ENCODE measurements at regions not wholly inside any gene's neighbourhood (a gene's known extent, or its start where the extent isn't known, plus 50 kb on each side); places are given as distances from the start of the nearest gene placed in this dataset.
A peak's percentile ranks its signal among the peaks of the same experiment; 100 is the strongest.
"Not testable (repeated sequence)": the region's sequence is repeated elsewhere in the genome, so short reads cannot be mapped to it uniquely, and the experiment has no call there.

GRCh38 chr3:8317661-8318649 is 183.7 kb upstream of the LMCD1 start:
- no peak for DNase-seq

GRCh38 chr3:8319935-8320634 is 181.5 kb upstream of the LMCD1 start:
- peak; percentile 13 for DNase-seq

DNA sequence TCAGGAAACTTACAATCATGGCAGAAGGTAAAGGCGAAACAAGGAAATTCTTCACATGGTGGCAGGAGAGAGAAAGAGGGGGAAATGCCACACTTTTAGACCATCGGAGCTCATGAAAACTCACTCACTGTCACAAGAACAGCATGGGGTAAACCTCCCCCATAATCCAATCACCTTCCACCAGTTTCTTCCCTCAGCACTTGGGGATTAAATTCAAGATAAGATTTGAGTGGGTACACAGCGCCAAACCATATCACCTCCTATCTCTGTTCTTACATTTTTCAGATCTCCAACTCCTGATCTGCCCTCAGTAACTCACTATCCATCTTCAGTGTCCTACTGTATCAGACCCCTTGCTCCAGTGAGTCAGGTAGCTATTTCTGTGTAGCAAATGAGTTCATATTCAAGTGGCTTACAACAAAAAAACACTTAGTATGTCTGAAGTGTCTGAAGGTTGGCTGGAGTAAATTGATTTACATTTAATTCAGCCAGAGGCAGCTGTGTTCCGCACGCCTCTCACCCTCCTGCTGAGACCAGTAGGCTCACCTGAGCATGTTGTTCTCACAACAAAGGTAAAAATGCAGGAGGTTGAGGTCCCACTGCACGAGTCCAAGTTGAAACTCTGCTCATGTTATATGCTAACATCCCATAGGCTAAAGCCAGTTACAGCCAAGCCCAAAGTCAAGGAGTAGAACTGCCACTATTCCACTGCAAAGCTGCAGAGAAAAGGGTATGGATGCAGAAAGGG is 180.7 kb upstream of the LMCD1 start:
- no peak for DNase-seq

DNA sequence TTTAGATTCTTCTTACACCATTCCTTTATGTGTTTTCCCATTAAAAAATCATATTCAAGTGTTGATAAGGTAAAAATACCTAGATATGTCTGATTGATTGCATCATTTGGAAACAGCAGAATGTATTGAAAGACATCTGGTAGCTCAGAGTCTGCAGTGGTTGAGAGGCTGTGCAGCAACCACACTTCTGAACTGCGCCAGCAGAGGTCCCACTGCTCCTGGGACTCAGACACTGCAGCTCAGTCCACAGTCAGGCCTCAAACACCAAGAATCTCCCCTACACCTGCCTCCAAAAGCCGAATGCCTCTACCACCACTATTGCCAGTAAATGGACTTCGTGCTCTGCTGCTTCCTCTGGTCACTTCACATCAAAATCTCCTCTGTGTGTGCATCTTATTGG is 176.9 kb upstream of the LMCD1 start:
- DNase-seq, result peak; percentile 82

DNA sequence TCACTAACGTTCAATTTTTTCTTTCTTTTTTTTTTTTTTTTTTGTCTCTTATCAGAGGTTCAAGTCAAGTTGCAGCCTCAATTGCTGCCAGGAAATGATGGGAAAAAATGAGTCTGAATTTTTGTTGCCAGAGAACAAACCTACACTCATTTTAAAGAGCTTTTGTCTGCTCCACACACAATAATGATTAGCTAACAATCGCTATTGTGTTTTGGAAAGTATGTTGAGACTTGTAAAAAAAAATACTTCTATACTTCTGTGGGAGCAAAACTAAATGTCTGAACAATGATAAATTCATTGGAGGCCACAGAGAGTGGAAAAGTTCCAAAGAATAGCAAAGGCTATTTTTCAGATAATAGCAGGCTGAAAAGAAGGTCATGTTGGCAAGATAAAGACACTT is 176.3 kb upstream of the LMCD1 start:
- DNase-seq, result no peak

DNA sequence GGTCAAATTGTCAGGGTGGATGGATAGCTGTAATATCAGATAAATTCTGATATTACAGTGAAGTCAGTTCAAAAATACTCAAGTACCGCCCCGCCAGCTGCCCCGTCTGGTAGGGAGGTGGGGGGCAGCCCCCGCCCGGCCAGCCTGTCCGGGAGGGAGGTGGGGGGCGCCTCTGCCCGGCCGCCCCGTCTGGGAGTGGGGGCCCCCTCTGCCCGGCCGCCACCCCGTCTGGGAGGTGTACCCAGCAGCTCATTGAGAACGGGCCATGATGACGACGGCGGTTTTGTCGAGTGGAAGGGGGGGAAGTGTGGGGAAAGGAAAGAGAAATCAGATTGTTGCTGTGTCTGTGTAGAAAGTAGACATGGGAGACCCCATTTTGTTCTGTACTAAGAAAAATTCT is 175.8 kb upstream of the LMCD1 start:
- DNase-seq, result not testable (repeated sequence)

DNA sequence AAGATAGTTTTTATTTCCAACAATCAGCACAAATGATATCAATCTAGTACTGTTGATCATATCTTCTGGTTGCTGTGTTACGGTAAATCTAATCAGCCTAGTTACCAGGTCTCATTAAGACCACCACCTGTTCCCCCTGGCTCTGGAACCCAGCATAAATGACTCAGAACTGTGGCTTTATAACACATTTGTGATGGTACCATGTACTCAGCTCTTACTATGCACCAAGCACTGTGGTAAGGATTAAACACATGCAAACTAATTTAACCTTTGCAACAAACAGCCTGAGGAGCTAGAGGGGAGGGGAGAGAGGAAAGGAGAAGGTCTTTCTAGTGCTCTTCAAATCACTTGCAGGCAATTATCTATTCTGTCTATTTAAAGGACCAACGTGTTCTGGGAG is 173.9 kb upstream of the LMCD1 start:
- no peak for DNase-seq

- DNase-seq, result peak; percentile 36
Observed at GRCh38 chr3:8328967-8329366, 172.7 kb upstream of the LMCD1 start.

DNA sequence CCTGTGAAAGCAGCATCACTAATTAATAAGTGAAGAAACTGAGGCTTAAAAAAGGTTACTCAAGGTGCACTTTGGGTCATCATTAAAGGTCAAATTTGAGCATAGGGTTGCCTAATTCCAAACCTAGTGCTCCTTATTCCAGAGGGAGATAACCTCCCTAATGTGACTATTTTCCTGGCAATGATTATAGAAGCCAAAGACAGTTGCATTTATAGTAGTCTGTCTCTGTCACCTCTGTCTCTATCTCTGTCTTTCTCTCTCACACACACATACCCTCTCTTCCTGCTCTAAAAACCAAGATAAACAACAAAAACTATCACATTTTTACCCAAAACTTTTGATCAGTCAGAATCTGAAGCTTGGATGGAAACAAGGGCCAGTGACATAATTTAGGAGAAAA is 172.0 kb upstream of the LMCD1 start:
- no peak for DNase-seq

DNA sequence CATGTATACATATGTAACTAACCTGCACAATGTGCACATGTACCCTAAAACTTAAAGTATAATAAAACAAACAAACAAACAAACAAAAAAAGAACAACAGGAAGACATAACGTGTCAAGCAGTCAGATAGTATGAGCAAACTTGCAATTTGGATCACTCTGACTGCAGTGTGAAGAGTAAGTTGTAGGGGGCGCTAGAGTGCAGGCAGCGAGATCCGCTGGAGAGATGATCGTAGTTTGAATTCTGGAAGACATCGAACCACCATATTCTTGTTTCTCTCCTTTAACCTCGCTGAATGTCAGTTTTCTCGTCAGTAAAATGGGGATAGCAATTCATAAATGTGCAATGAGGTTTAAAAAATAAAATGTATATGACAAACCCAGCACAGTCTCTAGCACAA is 165.2 kb upstream of the LMCD1 start:
- DNase-seq, result no peak

DNA sequence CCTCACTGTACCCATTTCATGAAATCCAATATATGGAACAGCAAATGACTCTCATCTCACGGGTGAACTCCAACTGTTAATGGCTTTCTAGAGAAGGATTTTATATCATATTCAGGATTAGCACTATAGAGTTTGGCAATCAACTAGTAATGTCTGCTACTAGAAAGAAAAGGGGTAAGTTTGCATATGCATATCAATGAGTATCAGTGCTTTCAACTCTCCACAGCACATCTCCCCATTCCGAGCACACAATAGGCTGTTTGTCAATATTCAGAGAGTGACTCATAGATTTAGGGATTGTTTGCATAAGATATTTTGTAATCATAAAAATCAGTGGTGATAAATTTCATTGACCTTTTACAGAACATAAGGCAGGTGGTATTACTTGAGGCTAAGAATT is 163.2 kb upstream of the LMCD1 start:
- no peak for DNase-seq

- peak; percentile 68 for DNase-seq
Observed at GRCh38 chr3:8341821-8342247, 159.8 kb upstream of the LMCD1 start.

DNA sequence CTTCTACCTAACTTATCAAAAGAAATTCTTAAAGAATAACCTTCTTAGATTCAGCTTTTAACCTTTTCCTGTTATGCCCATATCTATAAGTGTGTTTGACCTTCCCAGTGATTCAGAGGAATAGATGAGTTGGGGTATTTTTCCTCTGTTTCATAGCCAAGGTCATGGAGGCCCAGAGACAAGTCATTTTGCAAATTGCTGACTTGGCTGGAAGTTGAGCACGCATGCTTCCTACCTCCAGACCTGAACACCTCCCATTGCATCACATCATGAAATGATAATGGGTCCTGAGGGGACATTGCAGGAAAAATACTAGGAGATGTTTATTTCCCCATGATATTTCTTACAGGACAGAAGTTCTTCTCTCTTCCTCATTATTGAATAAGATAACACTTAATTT is 158.6 kb upstream of the LMCD1 start:
- no peak for DNase-seq

GRCh38 chr3:8345398-8345797 is 156.2 kb upstream of the LMCD1 start:
- peak; percentile 60 for DNase-seq

DNA sequence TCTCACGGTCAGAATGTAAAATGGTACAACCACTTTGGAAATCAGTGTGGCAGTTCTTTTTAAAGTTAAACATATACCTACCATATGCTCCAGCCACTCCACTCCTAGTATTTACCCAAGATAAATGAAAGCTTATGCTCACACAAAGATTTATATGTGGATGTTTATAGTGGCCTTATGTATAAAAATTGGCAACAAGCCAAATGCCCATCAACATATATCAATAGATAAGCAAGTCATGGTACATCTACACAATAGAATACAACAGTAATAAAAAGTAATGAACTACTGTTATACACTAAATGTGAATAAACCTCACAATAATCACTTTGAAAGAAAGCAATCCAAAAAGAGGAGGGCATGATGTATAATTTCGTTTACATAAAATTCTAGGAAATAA is 153.5 kb upstream of the LMCD1 start:
- no peak for DNase-seq

GRCh38 chr3:8352475-8352874 is 149.1 kb upstream of the LMCD1 start:
- DNase-seq, result peak; percentile 28

GRCh38 chr3:8353364-8353763 is 148.3 kb upstream of the LMCD1 start:
- DNase-seq, result no peak

- no peak for DNase-seq
Observed at GRCh38 chr3:8355346-8355745, 146.3 kb upstream of the LMCD1 start.

DNA sequence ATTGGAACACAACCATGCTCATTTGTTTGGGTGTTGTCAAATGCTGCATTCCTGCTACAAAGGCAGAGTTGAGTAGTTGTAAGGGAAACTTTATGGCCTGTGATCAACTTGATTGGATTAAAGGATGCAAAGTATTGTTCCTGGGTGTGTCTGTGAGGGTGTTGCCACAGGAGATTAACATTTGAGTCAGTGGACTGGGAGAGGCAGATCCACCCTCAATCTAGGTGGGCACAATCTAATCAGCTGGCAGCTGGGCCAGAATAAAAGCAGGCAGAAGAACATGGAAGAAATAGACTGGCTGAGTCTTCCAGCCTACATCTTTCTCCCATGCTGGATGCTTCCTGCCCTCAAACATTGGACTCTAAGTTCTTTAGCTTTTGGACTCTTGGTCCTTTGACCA is 145.6 kb upstream of the LMCD1 start:
- peak; percentile 62 for DNase-seq

DNA sequence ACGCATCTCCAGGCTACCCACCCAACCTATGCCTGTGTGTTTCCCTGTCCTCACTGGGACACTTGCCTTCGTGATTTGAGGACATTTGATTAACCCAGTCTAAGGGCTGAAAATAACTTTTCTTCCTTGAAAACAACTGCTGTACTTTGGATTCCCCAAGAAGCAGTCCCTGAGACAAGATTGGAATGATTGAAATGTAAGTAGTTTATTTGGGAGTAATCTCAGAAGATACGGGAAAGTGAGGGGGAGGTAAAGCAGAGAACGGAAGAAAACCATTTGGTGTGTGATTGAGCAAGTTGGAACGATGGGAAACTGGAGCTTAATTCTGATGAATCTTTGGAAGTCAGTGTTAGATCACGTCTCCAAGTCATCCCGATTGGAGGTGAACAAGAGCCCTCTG is 143.8 kb upstream of the LMCD1 start:
- DNase-seq, result no peak

DNA sequence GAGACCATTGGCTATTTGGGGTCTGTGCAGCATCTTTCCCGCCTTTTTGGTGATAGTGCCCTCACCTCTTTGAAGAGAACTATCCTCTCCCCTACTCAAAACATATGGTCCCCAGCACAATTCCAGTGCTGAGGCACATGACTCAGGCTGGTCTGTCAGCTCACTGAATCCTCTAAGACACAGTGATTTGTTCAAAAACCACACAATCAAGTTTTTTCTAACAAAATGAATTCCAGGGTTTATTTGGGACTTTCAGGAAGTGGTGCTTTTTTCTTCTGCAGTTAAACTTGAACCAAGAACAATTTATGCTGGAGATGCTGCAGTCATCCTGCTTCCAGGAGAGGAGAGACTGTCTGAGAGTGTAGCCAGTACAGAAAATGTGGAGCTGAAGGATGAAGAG is 142.5 kb upstream of the LMCD1 start:
- no peak for DNase-seq

DNA sequence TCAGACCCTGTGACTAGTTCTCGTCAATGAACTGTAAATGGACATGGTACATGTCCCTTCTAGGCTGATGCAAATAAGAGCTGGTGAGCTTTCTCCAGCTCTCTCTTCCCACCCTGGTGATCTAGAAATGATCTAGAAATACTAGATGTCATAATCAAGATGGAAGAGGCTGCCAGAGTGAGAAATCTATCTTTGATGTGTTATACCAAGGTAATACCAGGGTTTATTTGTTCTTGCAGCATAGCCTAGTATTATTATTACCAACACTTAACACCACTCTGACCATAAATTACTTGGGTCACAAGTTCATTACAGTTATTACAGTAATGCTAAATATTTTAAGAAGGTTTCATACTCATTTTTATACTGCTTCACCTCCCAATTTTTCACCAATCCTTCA is 138.4 kb upstream of the LMCD1 start:
- no peak for DNase-seq

- DNase-seq, result no peak
Observed at GRCh38 chr3:8365541-8365940, 136.1 kb upstream of the LMCD1 start.

Measured in hematopoietic multipotent progenitor cell treated with erythropoietin and hydrocortisone succinate and interleukin-3 and kit ligand, for 4 days (in vitro differentiated cells).